ENCODE measurements at regions not wholly inside any gene's neighbourhood (a gene's known extent, or its start where the extent isn't known, plus 50 kb on each side); places are given as distances from the start of the nearest gene placed in this dataset.

DNA sequence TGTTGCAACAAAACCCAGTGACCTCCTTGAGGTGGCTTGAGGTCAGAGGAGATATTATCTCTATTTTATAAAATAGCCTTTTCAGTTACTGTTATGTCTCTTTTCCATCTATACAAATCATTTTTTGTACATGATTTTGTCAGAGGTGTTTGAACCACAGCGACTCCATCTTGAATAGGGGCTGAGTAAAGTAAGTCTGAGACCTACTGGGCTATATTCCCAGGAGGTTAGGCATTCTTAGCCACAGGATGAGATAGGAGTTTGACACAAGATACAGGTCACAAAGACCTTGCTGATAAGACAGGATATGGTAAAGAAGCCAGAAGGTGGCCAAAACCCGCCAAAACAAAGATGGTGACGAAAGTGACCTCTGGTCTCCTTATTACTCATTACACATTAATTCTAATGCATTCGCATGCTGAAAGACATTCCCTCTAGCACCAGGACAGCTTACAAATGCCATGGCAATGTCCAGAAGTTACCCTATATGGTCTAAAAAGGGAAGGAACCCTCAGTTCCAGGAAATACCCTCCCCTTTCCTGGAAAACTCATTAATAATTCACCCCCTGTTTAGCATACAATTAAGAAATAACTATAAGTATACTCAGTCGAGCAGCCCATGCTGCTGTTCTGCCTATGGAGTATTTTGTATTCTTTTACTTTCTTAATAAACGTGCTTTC is 283.9 kb upstream of the ISL1 start:
- Mint-ChIP-seq H3K4me3 (no peak overlapping the region), H3K36me3 (ENCODE audit: low read depth) (no peaks in the 10 kb centered on the region), H3K27me3 (no peaks in the 10 kb centered on the region), H3K9me3 (no peaks in the 10 kb centered on the region), H3K4me1 (no peaks in the 10 kb centered on the region), H3K27ac (no peak overlapping the region)
- DNase-seq (no peak), ATAC-seq (ENCODE audit: low read depth) (no peak)
- TF ChIP-seq, protein P1, sequence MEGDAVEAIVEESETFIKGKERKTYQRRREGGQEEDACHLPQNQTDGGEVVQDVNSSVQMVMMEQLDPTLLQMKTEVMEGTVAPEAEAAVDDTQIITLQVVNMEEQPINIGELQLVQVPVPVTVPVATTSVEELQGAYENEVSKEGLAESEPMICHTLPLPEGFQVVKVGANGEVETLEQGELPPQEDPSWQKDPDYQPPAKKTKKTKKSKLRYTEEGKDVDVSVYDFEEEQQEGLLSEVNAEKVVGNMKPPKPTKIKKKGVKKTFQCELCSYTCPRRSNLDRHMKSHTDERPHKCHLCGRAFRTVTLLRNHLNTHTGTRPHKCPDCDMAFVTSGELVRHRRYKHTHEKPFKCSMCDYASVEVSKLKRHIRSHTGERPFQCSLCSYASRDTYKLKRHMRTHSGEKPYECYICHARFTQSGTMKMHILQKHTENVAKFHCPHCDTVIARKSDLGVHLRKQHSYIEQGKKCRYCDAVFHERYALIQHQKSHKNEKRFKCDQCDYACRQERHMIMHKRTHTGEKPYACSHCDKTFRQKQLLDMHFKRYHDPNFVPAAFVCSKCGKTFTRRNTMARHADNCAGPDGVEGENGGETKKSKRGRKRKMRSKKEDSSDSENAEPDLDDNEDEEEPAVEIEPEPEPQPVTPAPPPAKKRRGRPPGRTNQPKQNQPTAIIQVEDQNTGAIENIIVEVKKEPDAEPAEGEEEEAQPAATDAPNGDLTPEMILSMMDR (IDR thresholded peaks at IDR 0.05) = no peak
- POLR2A ChIA-PET = no interaction called here
- intact Hi-C loops (cut with micrococcal nuclease) = no loop called here
- CTCF ChIA-PET = no interaction called here

DNA sequence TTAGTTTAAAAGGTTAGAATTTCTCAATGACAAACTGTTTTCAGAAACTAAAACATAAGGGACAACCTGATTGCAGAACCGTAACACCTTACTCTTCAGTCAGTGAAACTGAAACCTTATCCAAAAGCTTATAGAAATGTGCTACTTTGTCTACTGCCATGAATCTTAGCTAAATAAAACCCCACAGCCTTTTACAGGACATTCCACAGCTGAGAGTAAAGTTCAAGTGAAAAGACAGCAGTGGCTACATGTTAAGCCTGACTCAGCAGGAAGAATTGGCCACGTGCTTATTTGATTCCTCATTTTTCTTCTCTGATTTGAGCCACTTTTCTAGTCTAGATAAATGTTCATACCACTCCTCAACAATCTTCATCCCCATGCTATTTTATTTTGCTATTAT is 278.7 kb upstream of the ISL1 start:
- Mint-ChIP-seq H3K4me1 (no peaks in the 10 kb centered on the region), H3K4me3 (no peak overlapping the region), H3K36me3 (ENCODE audit: low read depth) (no peaks in the 10 kb centered on the region), H3K27me3 (no peaks in the 10 kb centered on the region), H3K9me3 (no peaks in the 10 kb centered on the region), H3K27ac (no peak overlapping the region)
- intact Hi-C loops (cut with micrococcal nuclease) = no loop called here
- CTCF ChIA-PET = no interaction called here
- ATAC-seq (ENCODE audit: low read depth) (no peak), DNase-seq (no peak)
- POLR2A ChIA-PET = no interaction called here
- TF ChIP-seq, protein P1 (IDR thresholded peaks at IDR 0.05) = no peak

DNA sequence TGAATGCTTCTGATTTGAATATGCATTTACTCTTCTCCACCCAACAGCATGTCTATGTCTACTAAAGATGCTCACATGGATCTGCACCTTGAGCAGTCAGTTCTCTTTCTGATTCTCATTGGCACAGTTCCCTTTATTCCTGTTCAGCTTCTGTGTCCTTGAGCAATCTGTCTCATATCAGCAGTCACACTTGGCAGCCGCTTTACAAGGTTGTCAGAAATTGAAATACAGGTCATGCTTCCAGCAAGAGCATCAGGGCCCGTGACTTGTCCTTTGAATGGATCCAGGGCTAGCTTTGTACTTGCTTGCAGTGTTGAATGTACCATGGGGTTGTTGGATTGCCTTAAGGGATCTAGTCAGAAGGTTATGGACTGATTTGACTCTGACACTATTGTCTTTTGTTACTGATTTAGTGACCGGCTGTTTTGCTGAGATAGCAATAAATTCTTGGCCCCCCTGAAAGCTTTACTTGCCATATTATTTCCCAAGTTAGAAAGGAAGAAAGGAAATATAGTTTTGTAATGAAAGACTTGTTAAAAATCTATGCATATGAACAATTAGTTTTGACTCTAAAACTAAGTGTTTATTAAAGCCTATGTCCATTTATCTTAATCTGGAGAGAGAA is 273.4 kb upstream of the ISL1 start:
- TF ChIP-seq, protein P1 (IDR thresholded peaks at IDR 0.05) = no peak
- Mint-ChIP-seq H3K4me3 (no peak overlapping the region), H3K36me3 (ENCODE audit: low read depth) (no peaks in the 10 kb centered on the region), H3K4me1 (no peaks in the 10 kb centered on the region), H3K9me3 (peaks cover 8% of the 10 kb centered on the region), H3K27ac (no peak overlapping the region), H3K27me3 (no peaks in the 10 kb centered on the region)
- ChIA-PET CTCF (no interaction called here), POLR2A (no interaction called here)
- ATAC-seq (ENCODE audit: low read depth) = no peak
- no peak for DNase-seq
- intact Hi-C loops (cut with micrococcal nuclease) = no loop called here

DNA sequence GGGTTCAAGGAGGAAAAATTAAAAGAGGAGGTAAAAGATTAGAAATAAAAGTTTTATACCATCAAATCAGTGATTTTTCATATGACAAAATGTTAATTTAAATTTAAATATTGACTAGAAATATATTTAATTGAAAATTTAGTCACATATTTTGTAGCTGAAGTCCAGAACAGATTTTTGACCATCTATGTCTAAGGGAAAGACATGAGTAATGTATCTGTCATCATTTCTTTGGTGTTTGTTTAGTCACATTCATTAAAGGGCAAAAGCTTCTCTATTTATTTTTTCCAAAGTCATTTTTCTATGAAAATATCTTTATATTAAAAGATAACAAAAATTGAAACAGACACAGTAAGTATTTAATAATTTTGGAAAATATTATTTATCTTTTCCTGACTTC is 252.0 kb upstream of the ISL1 start:
- intact Hi-C loops (cut with micrococcal nuclease) = no loop called here
- Mint-ChIP-seq H3K27ac (no peak overlapping the region), H3K4me3 (no peak overlapping the region), H3K4me1 (no peaks in the 10 kb centered on the region), H3K36me3 (ENCODE audit: low read depth) (no peaks in the 10 kb centered on the region), H3K9me3 (peaks cover 6% of the 10 kb centered on the region), H3K27me3 (no peaks in the 10 kb centered on the region)
- ChIA-PET CTCF (no interaction called here), POLR2A (no interaction called here)
- TF ChIP-seq, protein P1 (IDR thresholded peaks at IDR 0.05) = no peak
- ATAC-seq (ENCODE audit: low read depth) = no peak
- DNase-seq = no peak

DNA sequence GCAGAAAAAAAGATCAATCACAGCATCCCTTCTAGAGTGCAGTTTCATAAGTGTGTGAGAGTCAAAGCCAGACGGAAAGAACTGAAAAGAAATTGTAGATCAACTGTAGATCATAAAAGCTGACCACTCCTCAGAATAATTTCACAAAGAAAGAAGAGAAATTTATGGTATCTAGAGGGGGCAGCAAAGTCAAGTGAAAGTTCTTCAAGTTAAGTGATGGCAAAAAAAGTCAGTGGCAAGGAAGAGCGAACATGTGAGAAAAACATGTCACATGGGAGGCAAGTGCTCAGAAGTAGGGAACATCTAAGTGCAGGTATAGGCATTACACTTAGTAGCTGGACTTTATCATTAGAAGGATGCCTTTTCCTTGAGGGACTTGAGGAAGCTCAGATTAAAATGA is 245.1 kb upstream of the ISL1 start:
- Mint-ChIP-seq H3K27ac (no peak overlapping the region), H3K4me1 (no peaks in the 10 kb centered on the region), H3K9me3 (no peaks in the 10 kb centered on the region), H3K36me3 (ENCODE audit: low read depth) (no peaks in the 10 kb centered on the region), H3K27me3 (no peaks in the 10 kb centered on the region), H3K4me3 (no peak overlapping the region)
- DNase-seq (no peak), ATAC-seq (ENCODE audit: low read depth) (no peak)
- intact Hi-C loops (cut with micrococcal nuclease) = no loop called here
- ChIA-PET CTCF (no interaction called here), POLR2A (no interaction called here)
- TF ChIP-seq, protein P1 (IDR thresholded peaks at IDR 0.05) = no peak

All from activated B cell treated with CpG ODN at 0.5 μM for 24 hours (primary cell).